ENCODE measurements at regions not wholly inside any gene's neighbourhood (a gene's known extent, or its start where the extent isn't known, plus 50 kb on each side); places are given as distances from the start of the nearest gene placed in this dataset.

DNA sequence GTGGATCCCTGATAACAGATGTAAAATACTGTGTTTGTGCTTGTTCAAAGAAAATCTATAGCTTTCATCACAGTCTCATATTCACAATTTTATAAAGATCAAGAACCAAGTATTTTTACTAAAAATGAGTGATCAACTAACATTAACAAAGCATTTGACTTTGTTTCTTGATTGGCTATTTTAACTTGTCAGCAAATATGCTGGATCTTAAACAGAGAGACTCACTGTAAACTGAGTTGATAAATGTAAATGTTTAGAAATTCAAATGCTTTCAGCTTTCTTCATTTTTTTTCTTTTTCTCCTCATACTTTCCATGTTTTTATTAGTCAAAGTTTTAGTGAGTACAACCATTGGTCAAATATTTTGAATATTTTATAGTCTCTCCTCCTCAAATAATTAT is 923.0 kb upstream of the NR2F2 start (continued):
- TF ChIP-seq JUN (IDR thresholded peaks at IDR 0.05; ENCODE audit: low read depth, low read length), result no peak

DNA sequence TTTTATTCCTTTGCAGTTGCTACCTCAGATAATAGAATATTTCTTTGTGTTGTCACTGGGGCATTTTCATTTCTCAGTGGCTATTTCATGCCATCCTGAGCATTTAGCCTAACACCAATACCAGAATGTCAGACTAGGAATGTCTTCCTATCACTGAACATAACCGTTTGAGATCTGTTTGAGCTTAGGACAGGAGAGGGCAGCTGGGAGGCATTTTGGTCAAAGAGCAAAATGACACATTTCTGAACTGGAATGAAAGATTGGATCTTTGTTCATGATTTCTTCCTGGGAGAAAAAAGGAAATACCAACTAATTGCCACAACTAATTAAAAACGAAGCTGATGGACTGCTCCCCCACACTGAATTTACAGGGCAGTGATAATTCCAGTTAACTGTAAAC is 921.3 kb upstream of the NR2F2 start:
- FAIRE-seq (no peak), DNase-seq (ENCODE audit: low read depth in 1 of 2, low spot score in 2 of 2) (no peak)
- Histone ChIP-seq H3K23ac (ENCODE audit: insufficient read length) (no peak overlapping the region), H3K27me3 (replicated peaks in 1 of 4; ENCODE audit: control insufficient read depth in 3 of 4, extremely low read depth in 1 of 4, insufficient read depth in 3 of 4, low read length in 3 of 4) (no peaks in the 10 kb centered on the region), H3K4ac (replicated peaks; ENCODE audit: insufficient read length, low read depth, low read length) (no peak overlapping the region), H3K79me1 (ENCODE audit: low read depth, low read length) (no peaks in the 10 kb centered on the region), H4K8ac (ENCODE audit: extremely low read depth, insufficient read depth, low read length) (no peak overlapping the region), H3K14ac (ENCODE audit: insufficient read length) (no peak overlapping the region), H3K9me3 (ENCODE audit: insufficient read depth in 2 of 2, low read depth in 1 of 2, low read length in 1 of 2) (no peaks in the 10 kb centered on the region), H2BK20ac (ENCODE audit: low read length) (no peak overlapping the region), H3K18ac (ENCODE audit: extremely low read depth, low read length) (no peak overlapping the region), H3K4me3 (ENCODE audit: extremely low read depth in 1 of 4, insufficient read depth in 2 of 4, low read depth in 3 of 4, low read length in 4 of 4) (no peak overlapping the region), H4K91ac (replicated peaks; ENCODE audit: insufficient read length, low read length) (no peak overlapping the region), H2BK120ac (replicated peaks; ENCODE audit: low read depth, low read length) (no peak overlapping the region), H3K56ac (replicated peaks; ENCODE audit: insufficient read length, low read depth, low read length) (no peak overlapping the region), H3K79me2 (ENCODE audit: control insufficient read depth in 1 of 2, insufficient read depth in 2 of 2, low read length in 2 of 2) (no peaks in the 10 kb centered on the region), H3K36me3 (ENCODE audit: control insufficient read depth in 2 of 4, insufficient read depth in 4 of 4, low read length in 3 of 4) (no peaks in the 10 kb centered on the region), H2BK15ac (ENCODE audit: low read length) (no peak overlapping the region), H3K23me2 (ENCODE audit: low read depth, low read length) (no peaks in the 10 kb centered on the region), H3K4me1 (replicated peaks in 1 of 4; ENCODE audit: control insufficient read depth in 3 of 4, insufficient read depth in 4 of 4, low read length in 3 of 4) (no peaks in the 10 kb centered on the region), H4K5ac (ENCODE audit: insufficient read length, low read depth, low read length) (no peak overlapping the region), H3K9ac (replicated peaks in 1 of 4; ENCODE audit: extremely low read depth in 1 of 4, low read depth in 3 of 4, low read length in 3 of 4) (no peak overlapping the region), H4K20me1 (replicated peaks in 1 of 2; ENCODE audit: control insufficient read depth in 1 of 2, insufficient read depth in 2 of 2, low read length in 2 of 2) (no peaks in the 10 kb centered on the region), H2BK12ac (ENCODE audit: low read depth, low read length) (no peak overlapping the region), H3K4me2 (ENCODE audit: insufficient read depth in 1 of 2, low read depth in 2 of 2, low read length in 2 of 2) (no peak overlapping the region), H2AFZ (ENCODE audit: low read length) (no peak overlapping the region), H3K27ac (ENCODE audit: low read depth, low read length) (no peak overlapping the region), H2AK5ac (ENCODE audit: low read depth, low read length) (no peak overlapping the region), H2BK5ac (ENCODE audit: low read depth, low read length) (no peak overlapping the region)
- TF ChIP-seq SRF (IDR thresholded peaks at IDR 0.05; ENCODE audit: low read depth, low read length) (no peak), POLR2AphosphoS5 (IDR thresholded peaks at IDR 0.05; ENCODE audit: low read depth, low read length) (no peak), CBX8 (IDR thresholded peaks at IDR 0.05; ENCODE audit: borderline replicate concordance, low read depth, low read length) (no peak), KDM4A (IDR thresholded peaks at IDR 0.05; ENCODE audit: low read depth, low read length, severe bottlenecking) (no peak)
- TF ChIP-seq, protein P1, sequence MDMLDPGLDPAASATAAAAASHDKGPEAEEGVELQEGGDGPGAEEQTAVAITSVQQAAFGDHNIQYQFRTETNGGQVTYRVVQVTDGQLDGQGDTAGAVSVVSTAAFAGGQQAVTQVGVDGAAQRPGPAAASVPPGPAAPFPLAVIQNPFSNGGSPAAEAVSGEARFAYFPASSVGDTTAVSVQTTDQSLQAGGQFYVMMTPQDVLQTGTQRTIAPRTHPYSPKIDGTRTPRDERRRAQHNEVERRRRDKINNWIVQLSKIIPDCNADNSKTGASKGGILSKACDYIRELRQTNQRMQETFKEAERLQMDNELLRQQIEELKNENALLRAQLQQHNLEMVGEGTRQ (IDR thresholded peaks at IDR 0.05; ENCODE audit: low read length), result no peak
- TF ChIP-seq, protein P2, sequence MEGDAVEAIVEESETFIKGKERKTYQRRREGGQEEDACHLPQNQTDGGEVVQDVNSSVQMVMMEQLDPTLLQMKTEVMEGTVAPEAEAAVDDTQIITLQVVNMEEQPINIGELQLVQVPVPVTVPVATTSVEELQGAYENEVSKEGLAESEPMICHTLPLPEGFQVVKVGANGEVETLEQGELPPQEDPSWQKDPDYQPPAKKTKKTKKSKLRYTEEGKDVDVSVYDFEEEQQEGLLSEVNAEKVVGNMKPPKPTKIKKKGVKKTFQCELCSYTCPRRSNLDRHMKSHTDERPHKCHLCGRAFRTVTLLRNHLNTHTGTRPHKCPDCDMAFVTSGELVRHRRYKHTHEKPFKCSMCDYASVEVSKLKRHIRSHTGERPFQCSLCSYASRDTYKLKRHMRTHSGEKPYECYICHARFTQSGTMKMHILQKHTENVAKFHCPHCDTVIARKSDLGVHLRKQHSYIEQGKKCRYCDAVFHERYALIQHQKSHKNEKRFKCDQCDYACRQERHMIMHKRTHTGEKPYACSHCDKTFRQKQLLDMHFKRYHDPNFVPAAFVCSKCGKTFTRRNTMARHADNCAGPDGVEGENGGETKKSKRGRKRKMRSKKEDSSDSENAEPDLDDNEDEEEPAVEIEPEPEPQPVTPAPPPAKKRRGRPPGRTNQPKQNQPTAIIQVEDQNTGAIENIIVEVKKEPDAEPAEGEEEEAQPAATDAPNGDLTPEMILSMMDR (IDR thresholded peaks at IDR 0.05; ENCODE audit: control extremely low read depth in 1 of 3, insufficient read depth in 1 of 3, low read depth in 1 of 3, low read length in 3 of 3), result no peak
- TF ChIP-seq, protein P3, sequence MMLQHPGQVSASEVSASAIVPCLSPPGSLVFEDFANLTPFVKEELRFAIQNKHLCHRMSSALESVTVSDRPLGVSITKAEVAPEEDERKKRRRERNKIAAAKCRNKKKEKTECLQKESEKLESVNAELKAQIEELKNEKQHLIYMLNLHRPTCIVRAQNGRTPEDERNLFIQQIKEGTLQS (IDR thresholded peaks at IDR 0.05; ENCODE audit: insufficient read depth, low read depth, low read length), result no peak
- WGBS, 2 experiments (ENCODE audit: extremely low coverage in 1 of 2, insufficient coverage in 1 of 2, insufficient read length in 1 of 2, insufficient replicate concordance in 2 of 2, low coverage in 1 of 2, low lambda C conversion rate in 2 of 2, missing lambda C conversion rate in 1 of 2), result 90% methylated on average over 2 of the region's 2 CpGs; no CpG with 5 or more reads in 1 of the 2 experiments
- ChIA-PET POLR2A (ENCODE audit: partially characterized antibody) (no interaction called here), CTCF (ENCODE audit: partially characterized antibody) (interaction anchor here (0.7 kb wide), 1 partner anchor 85 kb away, joined by 3 read pairs; no protein-coding TSS in a partner anchor)

All from H1 (cell line).